Parathyroid adenoma (tissue), 2 donors: ENCODE measurements at regions not wholly inside any gene's neighbourhood (a gene's known extent, or its start where the extent isn't known, plus 50 kb on each side); places are given as distances from the start of the nearest gene placed in this dataset.
"Not testable (repeated sequence)": the region's sequence is repeated elsewhere in the genome, so short reads cannot be mapped to it uniquely, and the experiment has no call there.

Experiments used
- H2AFZ ChIP-seq: fragments of 300-600 bp; sonication (generic); one replicate; pipeline ENCODE4 v1.7.0; 2017; ENCODE audit warnings: antibody characterized with exemption, mild to moderate bottlenecking
- H3K27ac ChIP-seq: fragments of 300-600 bp; sonication (generic); one replicate; pipeline ENCODE4 v1.7.0; 2017
- H3K27me3 ChIP-seq: fragments of 300-600 bp; sonication (generic); one replicate; pipeline ENCODE4 v1.7.0; 2017; ENCODE audit warnings: low read length; ENCODE audit not compliant: control insufficient read depth, insufficient read depth
- H3K36me3 ChIP-seq: fragments of 300-600 bp; sonication (generic); one replicate; pipeline ENCODE4 v1.7.0; 2017; ENCODE audit warnings: low read length; ENCODE audit not compliant: control insufficient read depth, insufficient read depth
- H3K4me1 ChIP-seq: fragments of 300-600 bp; sonication (generic); one replicate; pipeline ENCODE4 v1.7.0; 2017; ENCODE audit warnings: control low read depth
- H3K4me2 ChIP-seq: fragments of 300-600 bp; sonication (generic); one replicate; pipeline ENCODE4 v1.7.0; 2017; ENCODE audit warnings: low read length
- H3K4me3 ChIP-seq: fragments of 300-600 bp; sonication (generic); one replicate; pipeline ENCODE4 v1.7.0; 2017; ENCODE audit warnings: low read depth, low read length
- H3K79me2 ChIP-seq: fragments of 300-600 bp; sonication (generic); one replicate; pipeline ENCODE4 v1.7.0; 2017; ENCODE audit warnings: control low read depth
- H3K9ac ChIP-seq: fragments of 300-600 bp; sonication (generic); one replicate; pipeline ENCODE4 v1.7.0; 2017; ENCODE audit warnings: mild to moderate bottlenecking
- H3K9me3 ChIP-seq: fragments of 300-600 bp; sonication (generic); one replicate; pipeline ENCODE4 v1.7.0; 2017; ENCODE audit warnings: low read length; ENCODE audit not compliant: control insufficient read depth
- CTCF ChIP-seq: fragments of 300-600 bp; sonication (generic); IDR thresholded peaks from one replicate; pipeline ENCODE4 v1.7.0; 2017; ENCODE audit warnings: antibody characterized with exemption, mild to moderate bottlenecking
- donor health status: primary hyperparathyroidism.

- H3K4me2 ChIP-seq = no peak overlapping the region
- no peaks in the 10 kb centered on the region for H3K27me3 ChIP-seq
- H3K9me3 ChIP-seq = no peaks in the 10 kb centered on the region
- no peak overlapping the region for H3K4me3 ChIP-seq
- no peaks in the 10 kb centered on the region for H3K36me3 ChIP-seq
- H3K79me2 ChIP-seq = no peaks in the 10 kb centered on the region
- no peak overlapping the region for H3K9ac ChIP-seq
- TF ChIP-seq CTCF = no peak
- no peak overlapping the region for H2AFZ ChIP-seq
- no peaks in the 10 kb centered on the region for H3K4me1 ChIP-seq
- H3K27ac ChIP-seq = no peak overlapping the region
Observed at GRCh38 chr21:17682924-17683323, 70.2 kb upstream of the BTG3 start.

GRCh38 chr21:17679002-17679600 is 66.4 kb upstream of the BTG3 start:
- Histone ChIP-seq H3K4me1 (no peaks in the 10 kb centered on the region), H3K79me2 (no peaks in the 10 kb centered on the region), H3K36me3 (no peaks in the 10 kb centered on the region), H3K9me3 (no peaks in the 10 kb centered on the region), H3K9ac (no peak overlapping the region), H3K4me2 (no peak overlapping the region), H3K27ac (no peak overlapping the region), H3K27me3 (no peaks in the 10 kb centered on the region), H2AFZ (no peak overlapping the region), H3K4me3 (no peak overlapping the region)
- peak; percentile 69 for TF ChIP-seq CTCF

GRCh38 chr21:17676930-17677329 is 64.2 kb upstream of the BTG3 start:
- not testable (repeated sequence) for H3K9me3 ChIP-seq, H3K4me2 ChIP-seq, H3K4me1 ChIP-seq, H3K36me3 ChIP-seq, H3K27me3 ChIP-seq, H3K27ac ChIP-seq, H3K4me3 ChIP-seq, H2AFZ ChIP-seq, H3K79me2 ChIP-seq, H3K9ac ChIP-seq

GRCh38 chr21:17674106-17674505 is 61.4 kb upstream of the BTG3 start:
- H3K4me2 ChIP-seq = no peak overlapping the region
- no peaks in the 10 kb centered on the region for H3K9me3 ChIP-seq
- H3K4me1 ChIP-seq = no peaks in the 10 kb centered on the region
- no peaks in the 10 kb centered on the region for H3K27me3 ChIP-seq
- TF ChIP-seq CTCF = no peak
- H3K4me3 ChIP-seq = no peak overlapping the region
- no peaks in the 10 kb centered on the region for H3K79me2 ChIP-seq
- no peaks in the 10 kb centered on the region for H3K36me3 ChIP-seq
- H3K27ac ChIP-seq = no peak overlapping the region
- H2AFZ ChIP-seq = no peak overlapping the region
- no peak overlapping the region for H3K9ac ChIP-seq

- no peak for TF ChIP-seq CTCF
- Histone ChIP-seq H3K27me3 (no peaks in the 10 kb centered on the region), H3K9ac (no peak overlapping the region), H3K4me3 (no peak overlapping the region), H3K79me2 (no peaks in the 10 kb centered on the region), H3K4me2 (no peak overlapping the region), H3K36me3 (no peaks in the 10 kb centered on the region), H3K9me3 (no peaks in the 10 kb centered on the region), H3K4me1 (no peaks in the 10 kb centered on the region), H2AFZ (no peak overlapping the region), H3K27ac (no peak overlapping the region)
Observed at GRCh38 chr21:17673261-17674020, 60.7 kb upstream of the BTG3 start.
